ENCODE measurements at regions not wholly inside any gene's neighbourhood (a gene's known extent, or its start where the extent isn't known, plus 50 kb on each side); places are given as distances from the start of the nearest gene placed in this dataset.

DNA sequence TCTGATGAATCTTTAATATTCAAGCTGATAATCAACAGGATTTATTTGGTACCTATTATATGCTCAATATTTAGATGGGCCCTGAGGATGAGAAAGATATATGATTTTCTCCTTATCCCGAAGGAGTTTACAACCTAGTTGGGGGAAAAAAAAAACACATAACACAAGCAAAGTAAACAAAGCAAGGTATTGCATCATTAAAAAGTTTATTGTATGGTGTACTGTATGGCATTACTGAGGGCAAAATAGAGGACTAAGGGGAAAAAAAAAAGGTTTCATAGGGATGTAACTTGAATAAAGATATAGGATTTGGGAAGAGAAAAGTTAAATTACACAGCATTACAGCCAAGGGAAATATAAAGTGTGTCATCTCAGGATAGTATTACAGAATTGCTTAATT is 574.7 kb downstream of the TBC1D32 start:
- TF ChIP-seq EZH2 (IDR thresholded peaks at IDR 0.05; ENCODE audit: low read length) = no peak
- TF ChIP-seq CTCF (optimal IDR thresholded peaks at IDR 0.05 in 1 of 3, IDR thresholded peaks at IDR 0.05 in 1 of 3, conservative IDR thresholded peaks at IDR 0.05 in 1 of 3; ENCODE audit: extremely low read depth in 1 of 3, insufficient read depth in 2 of 3, low read length in 3 of 3) = no peak

Data from keratinocyte (primary cell).